ENCODE measurements at regions not wholly inside any gene's neighbourhood (a gene's known extent, or its start where the extent isn't known, plus 50 kb on each side); places are given as distances from the start of the nearest gene placed in this dataset.

DNA sequence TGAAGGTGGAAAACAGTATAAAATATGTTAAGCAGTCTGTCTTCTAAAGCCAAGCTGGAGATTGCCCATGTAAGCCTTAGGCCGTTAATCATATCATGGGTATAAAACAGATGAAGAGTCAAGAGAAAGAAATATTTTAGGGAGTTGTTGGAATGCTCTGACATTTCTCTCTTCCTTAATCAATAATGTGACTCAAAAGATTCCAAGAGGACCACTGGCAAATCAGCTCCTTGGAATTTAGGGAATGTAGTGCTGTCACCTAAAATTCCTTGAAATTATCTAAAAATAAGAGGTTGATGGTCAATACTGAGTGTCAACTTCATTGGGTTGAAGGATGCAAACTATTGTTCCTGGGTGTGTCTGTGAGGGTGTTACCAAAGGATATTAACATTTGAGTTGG is 525.9 kb downstream of the KCNA4 start:
- TF ChIP-seq, protein P1, sequence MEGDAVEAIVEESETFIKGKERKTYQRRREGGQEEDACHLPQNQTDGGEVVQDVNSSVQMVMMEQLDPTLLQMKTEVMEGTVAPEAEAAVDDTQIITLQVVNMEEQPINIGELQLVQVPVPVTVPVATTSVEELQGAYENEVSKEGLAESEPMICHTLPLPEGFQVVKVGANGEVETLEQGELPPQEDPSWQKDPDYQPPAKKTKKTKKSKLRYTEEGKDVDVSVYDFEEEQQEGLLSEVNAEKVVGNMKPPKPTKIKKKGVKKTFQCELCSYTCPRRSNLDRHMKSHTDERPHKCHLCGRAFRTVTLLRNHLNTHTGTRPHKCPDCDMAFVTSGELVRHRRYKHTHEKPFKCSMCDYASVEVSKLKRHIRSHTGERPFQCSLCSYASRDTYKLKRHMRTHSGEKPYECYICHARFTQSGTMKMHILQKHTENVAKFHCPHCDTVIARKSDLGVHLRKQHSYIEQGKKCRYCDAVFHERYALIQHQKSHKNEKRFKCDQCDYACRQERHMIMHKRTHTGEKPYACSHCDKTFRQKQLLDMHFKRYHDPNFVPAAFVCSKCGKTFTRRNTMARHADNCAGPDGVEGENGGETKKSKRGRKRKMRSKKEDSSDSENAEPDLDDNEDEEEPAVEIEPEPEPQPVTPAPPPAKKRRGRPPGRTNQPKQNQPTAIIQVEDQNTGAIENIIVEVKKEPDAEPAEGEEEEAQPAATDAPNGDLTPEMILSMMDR (conservative IDR thresholded peaks at IDR 0.05; ENCODE audit: low read length): no peak
- no peak for TF ChIP-seq EZH2phosphoT487 (IDR thresholded peaks at IDR 0.05; ENCODE audit: borderline replicate concordance)

Data from Loucy (cell line).